ENCODE measurements at regions not wholly inside any gene's neighbourhood (a gene's known extent, or its start where the extent isn't known, plus 50 kb on each side); places are given as distances from the start of the nearest gene placed in this dataset.

DNA sequence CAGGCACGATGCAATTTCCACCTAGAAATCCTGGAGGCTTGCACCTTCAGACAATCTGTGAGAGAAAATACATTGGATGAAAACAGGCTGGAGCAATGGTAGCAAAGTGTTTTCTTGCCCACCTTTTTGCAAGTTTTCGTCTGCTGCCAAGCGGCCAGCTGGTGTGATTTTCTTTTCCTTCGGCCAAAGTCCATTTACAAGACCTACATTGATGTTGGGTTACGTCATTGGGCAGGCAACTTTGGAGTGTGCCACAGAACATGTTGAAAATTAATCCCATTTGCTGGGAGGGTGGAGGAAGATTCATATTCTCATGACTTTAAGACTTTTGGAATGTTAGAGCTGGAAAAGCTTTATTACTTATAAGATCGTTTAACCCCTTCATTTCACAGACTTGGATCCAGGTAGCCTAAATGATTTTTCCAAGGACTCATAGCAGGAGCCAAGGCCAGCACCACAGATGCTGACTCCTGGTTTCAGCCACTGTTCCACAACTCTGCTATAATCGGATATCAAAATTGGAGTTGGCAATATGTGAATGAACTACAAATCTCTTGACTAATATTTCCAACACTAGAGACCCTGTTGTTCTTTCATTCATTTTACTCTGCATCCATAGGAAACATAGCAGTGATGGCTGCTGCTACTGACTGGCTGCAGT, 352.1 kb downstream of the RND3 start:
- no peak for DNase-seq (ENCODE audit: low spot score)
- Mint-ChIP-seq H3K27ac (no peak overlapping the region), H3K36me3 (ENCODE audit: low read depth) (no peaks in the 10 kb centered on the region), H3K4me1 (ENCODE audit: low read depth) (no peaks in the 10 kb centered on the region), H3K27me3 (ENCODE audit: insufficient read depth) (no peaks in the 10 kb centered on the region), H3K4me3 (no peak overlapping the region), H3K9me3 (peaks cover 4% of the 10 kb centered on the region)
- intact Hi-C loops (cut with micrococcal nuclease), result no loop called here

DNA sequence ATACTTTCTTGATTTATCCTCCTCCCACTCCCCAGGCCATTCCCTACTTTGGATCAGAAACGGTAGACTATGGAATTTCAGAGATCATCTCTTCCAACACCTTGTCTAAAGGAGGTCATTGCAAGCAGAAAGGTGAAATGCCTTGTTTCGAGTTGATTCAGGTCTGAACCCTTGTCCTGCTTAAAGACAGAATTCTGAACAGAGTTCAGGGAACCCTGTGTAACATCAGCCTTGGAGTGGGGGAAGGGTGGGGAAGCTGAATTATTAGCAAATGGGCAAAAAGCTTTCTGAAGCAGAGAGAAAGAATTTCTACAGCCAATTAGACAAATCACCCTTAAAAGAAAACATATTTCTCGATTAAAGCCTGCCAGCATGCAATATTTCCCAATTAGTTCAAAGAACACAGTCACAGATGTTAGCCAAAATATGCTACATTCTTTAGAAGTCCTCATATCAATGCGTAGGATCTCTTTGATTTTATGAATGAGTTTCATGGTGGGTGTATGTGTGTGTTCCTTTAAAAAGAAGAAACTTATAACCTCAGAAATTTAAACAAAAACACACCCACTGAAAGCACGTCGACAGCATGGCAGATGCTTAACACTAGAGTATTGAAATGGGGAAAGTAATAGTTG, 353.1 kb downstream of the RND3 start:
- Mint-ChIP-seq H3K4me3 (no peak overlapping the region), H3K9me3 (peaks cover 4% of the 10 kb centered on the region), H3K4me1 (ENCODE audit: low read depth) (no peaks in the 10 kb centered on the region), H3K36me3 (ENCODE audit: low read depth) (no peaks in the 10 kb centered on the region), H3K27ac (no peak overlapping the region), H3K27me3 (ENCODE audit: insufficient read depth) (no peaks in the 10 kb centered on the region)
- no peak for DNase-seq (ENCODE audit: low spot score)
- intact Hi-C loops (cut with micrococcal nuclease), result no loop called here

DNA sequence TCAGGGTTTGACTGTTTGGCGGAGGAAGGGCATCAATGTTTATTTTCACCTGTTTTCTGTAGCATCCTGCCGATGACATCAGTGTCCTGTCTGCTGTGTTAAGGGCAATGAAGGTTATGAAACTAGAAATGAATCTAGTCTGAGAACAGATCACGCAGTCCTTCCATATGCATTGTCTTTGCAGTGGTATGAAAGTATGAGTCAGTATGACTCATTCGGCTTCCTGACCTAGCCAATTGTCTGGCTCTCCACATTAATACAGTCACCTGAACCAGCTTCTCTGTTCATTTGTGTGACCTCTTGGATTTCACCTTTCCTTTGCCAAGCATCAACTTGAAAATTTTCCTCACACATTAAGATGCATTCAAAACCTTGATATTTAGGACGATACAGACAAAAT, 353.8 kb downstream of the RND3 start:
- DNase-seq (ENCODE audit: low spot score), result no peak
- peaks cover 6% of the 10 kb centered on the region for H3K9me3 Mint-ChIP-seq
- no peaks in the 10 kb centered on the region for H3K4me1 Mint-ChIP-seq (ENCODE audit: low read depth)
- H3K36me3 Mint-ChIP-seq (ENCODE audit: low read depth), result no peaks in the 10 kb centered on the region
- intact Hi-C loops (cut with micrococcal nuclease), result no loop called here
- no peak overlapping the region for H3K27ac Mint-ChIP-seq
- H3K4me3 Mint-ChIP-seq, result no peak overlapping the region
- no peaks in the 10 kb centered on the region for H3K27me3 Mint-ChIP-seq (ENCODE audit: insufficient read depth)

DNA sequence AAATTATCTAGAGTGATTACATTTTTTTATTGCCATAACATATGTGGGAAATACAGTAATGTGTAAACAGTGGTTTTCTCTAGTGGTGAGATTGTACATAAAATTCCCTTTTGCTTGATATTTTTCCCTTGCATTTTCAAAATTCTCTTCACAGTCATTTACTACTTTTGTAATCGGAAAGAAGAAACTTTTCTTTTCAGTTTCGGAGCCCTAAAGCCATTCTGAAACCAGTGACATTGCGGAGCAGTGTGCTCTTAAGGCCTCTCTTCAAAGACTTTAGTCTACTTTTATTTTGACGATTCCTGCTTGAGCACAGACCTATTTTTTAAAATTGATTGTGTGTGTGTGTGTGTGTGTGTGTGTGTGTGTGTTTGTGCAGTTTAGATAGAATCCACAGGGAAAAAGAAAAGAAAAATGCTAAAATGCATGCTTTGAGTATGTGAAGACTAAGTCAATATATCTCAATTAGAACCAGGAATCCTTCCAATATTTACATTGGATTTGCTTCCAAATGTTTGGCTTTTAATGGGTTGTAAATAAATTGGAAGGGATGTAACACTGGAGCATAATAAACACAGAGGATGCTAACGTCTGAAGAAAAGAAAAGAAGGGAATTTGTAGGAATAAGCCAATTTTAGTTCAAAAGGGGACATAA, 357.4 kb downstream of the RND3 start:
- H3K9me3 Mint-ChIP-seq, result peaks cover 11% of the 10 kb centered on the region
- H3K36me3 Mint-ChIP-seq (ENCODE audit: low read depth), result no peaks in the 10 kb centered on the region
- H3K27ac Mint-ChIP-seq, result no peak overlapping the region
- DNase-seq (ENCODE audit: low spot score), result no peak
- intact Hi-C loops (cut with micrococcal nuclease), result no loop called here
- H3K4me3 Mint-ChIP-seq, result no peak overlapping the region
- H3K4me1 Mint-ChIP-seq (ENCODE audit: low read depth), result no peaks in the 10 kb centered on the region
- no peaks in the 10 kb centered on the region for H3K27me3 Mint-ChIP-seq (ENCODE audit: insufficient read depth)

DNA sequence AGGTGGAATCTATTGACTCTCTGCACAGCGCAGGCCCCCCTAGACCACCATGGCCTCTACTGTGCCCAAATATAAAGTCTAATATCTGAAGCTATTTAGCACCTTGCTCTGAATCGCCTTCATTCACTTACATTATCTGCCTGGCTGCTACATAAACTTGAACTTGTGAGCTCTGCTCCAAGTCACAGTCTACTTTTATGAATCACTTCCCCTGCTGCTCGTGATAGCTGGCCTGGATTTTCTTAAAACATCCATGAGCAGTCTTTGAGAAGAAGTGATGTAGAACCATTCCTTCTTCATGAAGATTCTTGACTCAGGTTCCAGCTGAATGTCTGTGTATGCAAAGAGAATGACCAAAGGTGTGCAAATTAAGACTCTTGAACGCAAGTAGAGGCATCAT, 359.5 kb downstream of the RND3 start:
- intact Hi-C loops (cut with micrococcal nuclease), result no loop called here
- no peaks in the 10 kb centered on the region for H3K36me3 Mint-ChIP-seq (ENCODE audit: low read depth)
- no peak for DNase-seq (ENCODE audit: low spot score)
- H3K4me1 Mint-ChIP-seq (ENCODE audit: low read depth), result no peaks in the 10 kb centered on the region
- H3K27ac Mint-ChIP-seq, result no peak overlapping the region
- H3K27me3 Mint-ChIP-seq (ENCODE audit: insufficient read depth), result no peaks in the 10 kb centered on the region
- peaks cover 11% of the 10 kb centered on the region for H3K9me3 Mint-ChIP-seq
- no peak overlapping the region for H3K4me3 Mint-ChIP-seq

DNA sequence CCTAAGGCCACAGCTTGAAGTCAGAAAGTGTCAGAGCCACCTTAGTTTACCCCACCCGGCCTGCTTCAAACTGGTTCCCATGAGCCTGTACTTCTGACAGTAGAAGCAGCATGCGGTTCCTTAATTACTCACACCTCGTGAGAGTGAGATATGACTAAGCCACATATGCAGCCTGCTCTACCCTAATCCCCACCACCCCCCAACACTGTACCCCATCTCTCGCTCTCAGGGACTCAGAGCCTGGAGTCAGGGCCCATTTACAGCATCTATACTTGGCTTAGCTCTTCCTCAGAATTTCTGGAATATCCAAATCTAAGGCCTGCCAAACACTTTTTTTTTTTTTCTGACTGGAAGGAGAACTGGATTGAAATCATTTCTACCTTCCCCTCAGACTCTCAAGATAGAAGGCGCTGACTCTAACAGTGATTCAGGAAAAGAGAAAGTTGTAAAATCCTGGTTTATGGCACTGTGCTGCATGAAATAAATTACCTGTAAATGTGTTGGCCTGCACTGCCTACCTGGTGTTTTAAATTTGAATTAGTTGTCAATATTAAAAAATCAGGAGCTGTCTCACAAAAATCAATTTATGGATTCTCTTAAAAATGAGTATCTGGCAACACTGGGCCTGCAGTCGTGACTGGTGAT, 360.0 kb downstream of the RND3 start:
- Mint-ChIP-seq H3K27me3 (ENCODE audit: insufficient read depth) (no peaks in the 10 kb centered on the region), H3K9me3 (peaks cover 11% of the 10 kb centered on the region), H3K4me3 (no peak overlapping the region), H3K4me1 (ENCODE audit: low read depth) (no peaks in the 10 kb centered on the region), H3K27ac (no peak overlapping the region), H3K36me3 (ENCODE audit: low read depth) (no peaks in the 10 kb centered on the region)
- DNase-seq (ENCODE audit: low spot score), result no peak
- intact Hi-C loops (cut with micrococcal nuclease), result no loop called here

DNA sequence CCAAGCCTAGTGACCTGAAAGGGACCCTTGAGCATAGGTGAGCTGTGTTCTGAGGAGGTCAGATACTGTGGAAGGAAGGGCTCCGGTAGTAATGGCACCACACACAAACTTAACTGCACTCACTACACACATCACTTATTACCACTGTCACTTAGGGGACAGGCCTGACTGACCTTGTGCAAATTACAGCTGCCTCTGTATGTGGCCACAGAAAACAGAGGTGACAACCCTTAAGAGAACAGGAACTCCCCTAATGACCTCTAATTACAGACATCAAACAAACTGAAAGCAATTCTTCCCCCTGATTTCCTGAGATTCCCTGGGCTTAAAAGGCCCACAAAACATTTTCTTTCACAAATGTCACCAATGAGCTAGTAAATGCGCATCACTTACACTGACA, 360.6 kb downstream of the RND3 start:
- Mint-ChIP-seq H3K27me3 (ENCODE audit: insufficient read depth) (no peaks in the 10 kb centered on the region), H3K27ac (no peak overlapping the region), H3K9me3 (peaks cover 11% of the 10 kb centered on the region), H3K4me3 (no peak overlapping the region), H3K4me1 (ENCODE audit: low read depth) (no peaks in the 10 kb centered on the region), H3K36me3 (ENCODE audit: low read depth) (no peaks in the 10 kb centered on the region)
- intact Hi-C loops (cut with micrococcal nuclease), result no loop called here
- DNase-seq (ENCODE audit: low spot score), result no peak

DNA sequence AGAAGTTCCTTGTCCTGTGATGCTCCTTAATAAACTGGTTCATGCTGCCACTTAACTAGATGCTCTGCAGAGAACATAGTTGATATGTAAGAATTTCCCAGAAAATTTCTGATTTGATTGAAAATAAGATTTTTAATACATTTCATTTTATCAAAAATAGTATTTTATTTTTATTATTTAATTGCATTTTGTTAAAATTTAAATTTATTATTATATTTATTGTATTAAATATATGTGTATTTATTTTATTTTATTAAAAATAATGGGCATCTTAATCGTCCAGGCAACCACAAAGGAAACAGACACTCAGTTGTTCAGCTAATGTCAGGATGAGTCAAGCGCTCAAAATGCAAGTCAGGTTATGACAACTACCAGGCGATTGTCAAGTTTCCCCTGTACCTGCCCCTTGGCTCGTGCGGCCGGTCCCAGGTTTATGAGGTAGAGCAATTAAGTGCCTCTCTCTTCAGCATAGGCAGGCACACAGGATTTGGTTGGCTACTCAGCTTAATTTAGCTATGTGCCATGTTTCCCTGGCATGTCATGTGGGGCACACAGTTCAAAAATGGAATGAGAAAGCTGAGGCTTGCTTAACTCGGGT, 361.2 kb downstream of the RND3 start:
- Mint-ChIP-seq H3K27me3 (ENCODE audit: insufficient read depth) (no peaks in the 10 kb centered on the region), H3K36me3 (ENCODE audit: low read depth) (no peaks in the 10 kb centered on the region), H3K9me3 (peaks cover 11% of the 10 kb centered on the region), H3K4me3 (no peak overlapping the region), H3K4me1 (ENCODE audit: low read depth) (no peaks in the 10 kb centered on the region), H3K27ac (no peak overlapping the region)
- DNase-seq (ENCODE audit: low spot score), result no peak
- intact Hi-C loops (cut with micrococcal nuclease), result no loop called here

DNA sequence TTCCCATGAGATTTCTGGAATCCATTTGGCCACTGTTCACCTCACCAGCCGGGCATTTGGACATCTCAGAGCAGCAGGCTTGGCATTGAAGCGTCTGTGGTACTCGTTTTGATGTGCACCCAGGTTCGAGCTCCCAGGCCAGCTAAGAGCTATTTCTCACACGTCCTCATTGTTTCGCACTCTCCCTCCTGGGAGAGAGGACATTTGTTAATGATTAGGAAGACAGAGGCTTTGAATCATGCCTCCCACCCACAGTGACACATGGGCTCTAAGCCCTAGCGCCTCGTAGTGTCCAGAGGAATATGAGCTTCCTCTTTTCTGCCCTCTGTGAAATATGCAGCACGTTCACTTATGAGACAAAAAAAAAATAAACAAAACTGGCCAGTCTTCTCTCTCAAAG, 361.8 kb downstream of the RND3 start:
- H3K36me3 Mint-ChIP-seq (ENCODE audit: low read depth), result no peaks in the 10 kb centered on the region
- H3K9me3 Mint-ChIP-seq, result peaks cover 11% of the 10 kb centered on the region
- no peak for DNase-seq (ENCODE audit: low spot score)
- no peak overlapping the region for H3K27ac Mint-ChIP-seq
- no peaks in the 10 kb centered on the region for H3K27me3 Mint-ChIP-seq (ENCODE audit: insufficient read depth)
- intact Hi-C loops (cut with micrococcal nuclease), result no loop called here
- no peaks in the 10 kb centered on the region for H3K4me1 Mint-ChIP-seq (ENCODE audit: low read depth)
- H3K4me3 Mint-ChIP-seq, result no peak overlapping the region

DNA sequence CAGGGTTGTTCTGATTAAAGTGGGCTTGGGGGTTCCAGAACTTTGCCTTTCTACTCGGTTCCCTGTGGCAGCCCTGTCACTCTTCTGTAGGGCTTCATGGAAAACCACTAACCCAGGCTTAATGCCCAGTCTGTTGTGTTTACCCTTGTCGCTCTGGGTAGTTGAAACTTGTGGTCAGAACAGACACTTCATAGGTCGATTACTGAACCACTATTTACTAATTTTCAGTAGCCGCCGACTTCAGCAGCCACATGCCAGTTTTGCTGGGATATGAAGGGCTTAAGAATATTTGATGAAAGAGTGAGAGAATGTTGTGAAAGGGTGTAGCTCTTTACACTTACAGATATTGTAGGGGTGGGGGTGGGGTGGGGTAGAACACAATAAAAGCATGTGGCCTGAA, 362.3 kb downstream of the RND3 start:
- Mint-ChIP-seq H3K27me3 (ENCODE audit: insufficient read depth) (no peaks in the 10 kb centered on the region), H3K4me3 (no peak overlapping the region), H3K36me3 (ENCODE audit: low read depth) (no peaks in the 10 kb centered on the region), H3K27ac (no peak overlapping the region), H3K4me1 (ENCODE audit: low read depth) (no peaks in the 10 kb centered on the region), H3K9me3 (peaks cover 11% of the 10 kb centered on the region)
- no peak for DNase-seq (ENCODE audit: low spot score)
- intact Hi-C loops (cut with micrococcal nuclease), result no loop called here

DNA sequence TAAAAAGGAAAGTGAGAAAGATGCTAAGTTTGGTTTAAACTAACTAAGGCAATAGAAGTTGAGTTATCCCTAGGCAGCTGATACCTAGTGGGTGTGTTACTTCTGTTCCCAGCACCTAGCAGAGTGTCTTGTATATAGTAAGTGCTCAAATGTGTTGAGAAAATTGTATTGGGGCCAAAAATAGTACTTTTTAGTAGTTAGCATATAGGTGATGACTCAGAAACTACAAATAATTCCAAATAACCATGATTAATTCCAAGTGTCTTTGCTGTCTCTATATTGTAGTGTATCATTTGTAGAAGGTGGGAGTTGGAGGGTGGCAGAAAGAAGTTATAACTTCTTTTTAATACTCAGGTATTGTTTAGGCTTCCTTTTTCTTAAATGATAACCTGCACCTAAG, 362.7 kb downstream of the RND3 start:
- intact Hi-C loops (cut with micrococcal nuclease), result no loop called here
- H3K36me3 Mint-ChIP-seq (ENCODE audit: low read depth), result no peaks in the 10 kb centered on the region
- no peak for DNase-seq (ENCODE audit: low spot score)
- peaks cover 11% of the 10 kb centered on the region for H3K9me3 Mint-ChIP-seq
- no peak overlapping the region for H3K4me3 Mint-ChIP-seq
- H3K27me3 Mint-ChIP-seq (ENCODE audit: insufficient read depth), result no peaks in the 10 kb centered on the region
- H3K4me1 Mint-ChIP-seq (ENCODE audit: low read depth), result no peaks in the 10 kb centered on the region
- H3K27ac Mint-ChIP-seq, result no peak overlapping the region

DNA sequence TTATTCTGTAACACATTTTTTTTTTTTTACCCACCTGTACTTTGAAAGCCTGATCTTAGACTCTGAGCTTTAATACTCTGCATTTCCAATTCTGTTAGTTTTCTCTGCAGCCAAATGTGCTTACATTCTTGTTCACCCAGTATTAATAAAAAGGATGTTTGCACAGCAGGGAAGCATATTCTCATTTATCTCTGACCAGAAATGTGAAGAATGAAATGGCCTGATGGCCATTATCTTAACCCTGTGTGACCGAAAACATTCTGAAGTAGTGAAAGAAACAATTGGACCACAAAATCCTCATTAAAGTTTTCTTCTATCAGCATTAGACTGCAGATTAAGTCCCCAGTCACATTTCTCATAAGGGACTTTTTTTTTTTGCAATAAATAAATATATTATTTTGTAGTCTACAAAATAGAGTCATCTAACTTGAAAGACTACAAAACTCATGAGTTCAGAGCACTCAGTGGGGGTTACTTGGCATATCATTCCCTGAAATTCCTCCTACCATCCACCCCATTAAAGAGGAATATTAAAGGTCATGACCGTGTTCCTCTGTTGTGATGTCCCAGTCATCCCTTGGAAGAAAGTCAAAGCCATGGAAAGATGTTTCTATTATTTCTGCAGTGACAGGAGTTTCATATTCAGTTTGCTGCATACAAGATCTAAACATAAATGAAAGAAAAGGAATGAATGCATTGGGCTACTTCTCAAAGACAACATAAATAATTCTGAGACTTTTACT, 364.4 kb downstream of the RND3 start:
- intact Hi-C loops (cut with micrococcal nuclease), result no loop called here
- Mint-ChIP-seq H3K4me3 (no peak overlapping the region), H3K9me3 (peaks cover 3% of the 10 kb centered on the region), H3K27me3 (ENCODE audit: insufficient read depth) (no peaks in the 10 kb centered on the region), H3K36me3 (ENCODE audit: low read depth) (no peaks in the 10 kb centered on the region), H3K4me1 (ENCODE audit: low read depth) (no peaks in the 10 kb centered on the region), H3K27ac (no peak overlapping the region)
- no peak for DNase-seq (ENCODE audit: low spot score)

Measured in activated T-helper 1 cell treated with anti-CD3 and anti-CD28 coated beads, Interleukin-12 subunit alpha, Interleukin-12 subunit beta, Interleukin-2, Interleukin-4 antibody, amounts not matched to agents 30 ng/mL and 10 ng/mL and 1 ng/mL, durations not matched to agents 14 hours and 24 hours and 36 hours (primary cell).